ENCODE measurements at regions not wholly inside any gene's neighbourhood (a gene's known extent, or its start where the extent isn't known, plus 50 kb on each side); places are given as distances from the start of the nearest gene placed in this dataset.
"Not testable (repeated sequence)": the region's sequence is repeated elsewhere in the genome, so short reads cannot be mapped to it uniquely, and the experiment has no call there.

DNA sequence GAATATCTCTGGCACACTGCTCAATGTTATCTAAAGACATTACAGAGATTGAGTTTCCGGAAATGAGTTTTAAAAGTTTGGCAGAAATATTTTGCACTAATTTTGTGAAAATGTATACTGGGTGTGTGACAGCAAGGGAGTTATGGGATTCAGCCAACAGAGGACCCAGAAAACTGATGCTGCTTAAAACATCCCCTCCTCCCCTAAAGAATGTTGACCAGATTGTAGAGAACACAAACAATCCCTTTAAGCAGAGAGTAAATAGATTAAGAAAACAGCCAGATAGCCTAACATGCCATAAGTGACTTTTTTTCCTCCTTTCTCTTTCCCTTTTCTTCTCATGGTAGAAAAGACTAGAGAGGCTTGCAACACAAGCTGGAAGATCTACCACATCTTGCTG is 928.0 kb upstream of the ALCAM start (continued):
- TF ChIP-seq, protein P1, sequence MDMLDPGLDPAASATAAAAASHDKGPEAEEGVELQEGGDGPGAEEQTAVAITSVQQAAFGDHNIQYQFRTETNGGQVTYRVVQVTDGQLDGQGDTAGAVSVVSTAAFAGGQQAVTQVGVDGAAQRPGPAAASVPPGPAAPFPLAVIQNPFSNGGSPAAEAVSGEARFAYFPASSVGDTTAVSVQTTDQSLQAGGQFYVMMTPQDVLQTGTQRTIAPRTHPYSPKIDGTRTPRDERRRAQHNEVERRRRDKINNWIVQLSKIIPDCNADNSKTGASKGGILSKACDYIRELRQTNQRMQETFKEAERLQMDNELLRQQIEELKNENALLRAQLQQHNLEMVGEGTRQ (IDR thresholded peaks at IDR 0.05; ENCODE audit: low read length), result no peak
- no peak for TF ChIP-seq CHD1 (IDR thresholded peaks at IDR 0.05; ENCODE audit: low read depth, low read length)

DNA sequence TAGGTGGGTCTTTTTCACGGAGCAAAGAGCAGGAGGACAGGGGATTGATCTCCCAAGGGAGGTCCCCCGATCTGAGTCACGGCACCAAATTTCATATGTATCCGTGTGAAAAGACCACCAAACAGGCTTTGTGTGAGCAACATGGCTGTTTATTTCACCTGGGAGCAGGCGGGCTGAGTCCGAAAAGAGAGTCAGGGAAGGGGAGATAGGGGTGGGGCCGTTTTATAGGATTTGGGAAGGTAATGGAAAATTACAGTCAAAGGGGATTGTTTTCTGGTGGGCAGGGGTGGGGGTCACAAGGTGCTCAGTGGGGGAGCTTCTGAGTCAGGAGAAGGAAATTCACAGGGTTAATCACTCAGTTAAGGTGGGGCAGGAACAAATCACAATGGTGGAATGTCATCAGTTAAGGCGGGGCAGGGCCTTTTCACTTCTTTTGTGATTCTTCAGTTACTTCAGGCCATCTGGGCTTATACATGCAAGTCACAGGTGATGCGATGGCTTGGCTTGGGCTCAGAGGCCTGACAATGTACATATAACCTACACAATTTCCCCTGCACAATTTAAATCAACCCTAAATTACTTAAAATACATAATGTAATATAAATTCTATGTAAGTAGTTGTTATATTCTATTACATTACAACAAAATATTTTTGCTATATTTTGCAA is 921.3 kb upstream of the ALCAM start:
- H3K27me3 ChIP-seq (replicated peaks in 1 of 4; ENCODE audit: control insufficient read depth in 3 of 4, extremely low read depth in 1 of 4, insufficient read depth in 3 of 4, low read length in 3 of 4); H3K79me2 ChIP-seq (ENCODE audit: control insufficient read depth in 1 of 2, insufficient read depth in 2 of 2, low read length in 2 of 2); H3K23me2 ChIP-seq (ENCODE audit: low read depth, low read length); H2BK12ac ChIP-seq (ENCODE audit: low read depth, low read length); H3K4ac ChIP-seq (replicated peaks; ENCODE audit: insufficient read length, low read depth, low read length); H3K23ac ChIP-seq (ENCODE audit: insufficient read length); FAIRE-seq; H4K5ac ChIP-seq (ENCODE audit: insufficient read length, low read depth, low read length); POLR2A ChIA-PET (ENCODE audit: partially characterized antibody); H4K20me1 ChIP-seq (replicated peaks in 1 of 2; ENCODE audit: control insufficient read depth in 1 of 2, insufficient read depth in 2 of 2, low read length in 2 of 2); H2BK120ac ChIP-seq (replicated peaks; ENCODE audit: low read depth, low read length); H3K14ac ChIP-seq (ENCODE audit: insufficient read length); H3K9me3 ChIP-seq (ENCODE audit: insufficient read depth in 2 of 2, low read depth in 1 of 2, low read length in 1 of 2); H3K56ac ChIP-seq (replicated peaks; ENCODE audit: insufficient read length, low read depth, low read length); H3K27ac ChIP-seq (ENCODE audit: low read depth, low read length); H2AFZ ChIP-seq (ENCODE audit: low read length); H3K4me2 ChIP-seq (ENCODE audit: insufficient read depth in 1 of 2, low read depth in 2 of 2, low read length in 2 of 2); DNase-seq (ENCODE audit: low read depth in 1 of 2, low spot score in 2 of 2); H4K91ac ChIP-seq (replicated peaks; ENCODE audit: insufficient read length, low read length); H3K36me3 ChIP-seq (ENCODE audit: control insufficient read depth in 2 of 4, insufficient read depth in 4 of 4, low read length in 3 of 4); H4K8ac ChIP-seq (ENCODE audit: extremely low read depth, insufficient read depth, low read length); H3K18ac ChIP-seq (ENCODE audit: extremely low read depth, low read length); H2BK15ac ChIP-seq (ENCODE audit: low read length); H2AK5ac ChIP-seq (ENCODE audit: low read depth, low read length); H3K79me1 ChIP-seq (ENCODE audit: low read depth, low read length); H2BK5ac ChIP-seq (ENCODE audit: low read depth, low read length); H3K4me1 ChIP-seq (replicated peaks in 1 of 4; ENCODE audit: control insufficient read depth in 3 of 4, insufficient read depth in 4 of 4, low read length in 3 of 4); H3K9ac ChIP-seq (replicated peaks in 1 of 4; ENCODE audit: extremely low read depth in 1 of 4, low read depth in 3 of 4, low read length in 3 of 4); H3K4me3 ChIP-seq (ENCODE audit: extremely low read depth in 1 of 4, insufficient read depth in 2 of 4, low read depth in 3 of 4, low read length in 4 of 4); H2BK20ac ChIP-seq (ENCODE audit: low read length); CTCF ChIA-PET (ENCODE audit: partially characterized antibody): not testable (repeated sequence)
- WGBS, 2 experiments (ENCODE audit: extremely low coverage in 1 of 2, insufficient coverage in 1 of 2, insufficient read length in 1 of 2, insufficient replicate concordance in 2 of 2, low coverage in 1 of 2, low lambda C conversion rate in 2 of 2, missing lambda C conversion rate in 1 of 2), result 87% methylated on average over 8 of the region's 9 CpGs; no CpG with 5 or more reads in 1 of the 2 experiments
